ENCODE measurements at regions not wholly inside any gene's neighbourhood (a gene's known extent, or its start where the extent isn't known, plus 50 kb on each side); places are given as distances from the start of the nearest gene placed in this dataset.

GRCh38 chr10:106175760-106176377, 988.6 kb downstream of the SORCS1 start:
- no peak for DNase-seq
- H3K9me3 ChIP-seq (replicated peaks in 1 of 3) = no peaks in the 10 kb centered on the region
- H3K27ac ChIP-seq = no peak overlapping the region
- no peaks in the 10 kb centered on the region for H3K27me3 ChIP-seq
- 48 to 51% (median 49%) methylated on average over 5 of the region's 5 CpGs for WGBS, 4 donors
- H3K4me1 ChIP-seq (replicated peaks in 1 of 2) = no peaks in the 10 kb centered on the region
- no peaks in the 10 kb centered on the region for H3K36me3 ChIP-seq (replicated peaks in 1 of 2)
- TF ChIP-seq CTCF (IDR thresholded peaks at IDR 0.05) = peak in 4 of 6 experiments; percentile 21 to 47 (median 39)
- no peak for TF ChIP-seq POLR2A (IDR thresholded peaks at IDR 0.05)
- intact Hi-C loops (cut with DNase I) = loop anchor here in 1 of 2 donors (10.0 kb wide), 1 partner anchor 231 kb away; no protein-coding TSS in a partner anchor
- no peak overlapping the region for H3K4me3 ChIP-seq

- Histone ChIP-seq H3K9me3 (replicated peaks in 1 of 3) (no peaks in the 10 kb centered on the region), H3K36me3 (replicated peaks in 1 of 2) (no peaks in the 10 kb centered on the region), H3K4me3 (no peak overlapping the region), H3K4me1 (replicated peaks in 1 of 2) (no peaks in the 10 kb centered on the region), H3K27me3 (no peaks in the 10 kb centered on the region), H3K27ac (no peak overlapping the region)
- intact Hi-C loops (cut with DNase I) = loop anchor here in 1 of 2 donors (10.0 kb wide), 1 partner anchor 229 kb away; no protein-coding TSS in a partner anchor
- TF ChIP-seq CTCF (IDR thresholded peaks at IDR 0.05) (no peak), POLR2A (IDR thresholded peaks at IDR 0.05) (no peak)
- 78 to 88% (median 80%) methylated on average over 3 of the region's 3 CpGs for WGBS, 4 donors
- DNase-seq = no peak
Observed at GRCh38 chr10:106173838-106174237, 990.7 kb downstream of the SORCS1 start.

GRCh38 chr10:106169241-106169640, 995.3 kb downstream of the SORCS1 start:
- H3K27me3 ChIP-seq = no peaks in the 10 kb centered on the region
- H3K36me3 ChIP-seq (replicated peaks in 1 of 2) = no peaks in the 10 kb centered on the region
- no peaks in the 10 kb centered on the region for H3K9me3 ChIP-seq (replicated peaks in 1 of 3)
- WGBS, 4 donors = 44 to 52% (median 47%) methylated on average over 7 of the region's 7 CpGs
- no peak overlapping the region for H3K27ac ChIP-seq
- intact Hi-C loops (cut with DNase I) = no loop called here
- no peak for TF ChIP-seq CTCF (IDR thresholded peaks at IDR 0.05)
- no peak for TF ChIP-seq POLR2A (IDR thresholded peaks at IDR 0.05)
- no peak overlapping the region for H3K4me3 ChIP-seq
- no peaks in the 10 kb centered on the region for H3K4me1 ChIP-seq (replicated peaks in 1 of 2)
- DNase-seq = no peak

- H3K27me3 ChIP-seq = no peaks in the 10 kb centered on the region
- no peak for TF ChIP-seq POLR2A (IDR thresholded peaks at IDR 0.05)
- no peak for TF ChIP-seq CTCF (IDR thresholded peaks at IDR 0.05)
- H3K36me3 ChIP-seq (replicated peaks in 1 of 2) = no peaks in the 10 kb centered on the region
- no peaks in the 10 kb centered on the region for H3K4me1 ChIP-seq (replicated peaks in 1 of 2)
- WGBS, 4 donors = 33 to 64% (median 57%) methylated on average over 2 of the region's 2 CpGs
- H3K27ac ChIP-seq = no peak overlapping the region
- DNase-seq = no peak
- H3K4me3 ChIP-seq = no peak overlapping the region
- no peaks in the 10 kb centered on the region for H3K9me3 ChIP-seq (replicated peaks in 1 of 3)
- intact Hi-C loops (cut with DNase I) = no loop called here
Observed at GRCh38 chr10:106167946-106168345, 996.6 kb downstream of the SORCS1 start.

Measured in adrenal gland (tissue), 9 donors.